ENCODE measurements at regions not wholly inside any gene's neighbourhood (a gene's known extent, or its start where the extent isn't known, plus 50 kb on each side); places are given as distances from the start of the nearest gene placed in this dataset.

- TF ChIP-seq, protein P1, sequence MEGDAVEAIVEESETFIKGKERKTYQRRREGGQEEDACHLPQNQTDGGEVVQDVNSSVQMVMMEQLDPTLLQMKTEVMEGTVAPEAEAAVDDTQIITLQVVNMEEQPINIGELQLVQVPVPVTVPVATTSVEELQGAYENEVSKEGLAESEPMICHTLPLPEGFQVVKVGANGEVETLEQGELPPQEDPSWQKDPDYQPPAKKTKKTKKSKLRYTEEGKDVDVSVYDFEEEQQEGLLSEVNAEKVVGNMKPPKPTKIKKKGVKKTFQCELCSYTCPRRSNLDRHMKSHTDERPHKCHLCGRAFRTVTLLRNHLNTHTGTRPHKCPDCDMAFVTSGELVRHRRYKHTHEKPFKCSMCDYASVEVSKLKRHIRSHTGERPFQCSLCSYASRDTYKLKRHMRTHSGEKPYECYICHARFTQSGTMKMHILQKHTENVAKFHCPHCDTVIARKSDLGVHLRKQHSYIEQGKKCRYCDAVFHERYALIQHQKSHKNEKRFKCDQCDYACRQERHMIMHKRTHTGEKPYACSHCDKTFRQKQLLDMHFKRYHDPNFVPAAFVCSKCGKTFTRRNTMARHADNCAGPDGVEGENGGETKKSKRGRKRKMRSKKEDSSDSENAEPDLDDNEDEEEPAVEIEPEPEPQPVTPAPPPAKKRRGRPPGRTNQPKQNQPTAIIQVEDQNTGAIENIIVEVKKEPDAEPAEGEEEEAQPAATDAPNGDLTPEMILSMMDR (IDR thresholded peaks at IDR 0.05) = no peak
- TF ChIP-seq POLR2A (IDR thresholded peaks at IDR 0.05) = no peak
Measured at GRCh38 chr11:26268980-26269660, 62.8 kb upstream of the ANO3 start.
